GM12878 (cell line): ENCODE measurements at regions not wholly inside any gene's neighbourhood (a gene's known extent, or its start where the extent isn't known, plus 50 kb on each side); places are given as distances from the start of the nearest gene placed in this dataset.

ENCODE experiments used
- ATAC-seq: fragments of 200-7000 bp; cut with Tn5 transposase; 3 replicates; pipeline ENCODE4 v1.9.1; 2020; ENCODE audit warnings: mild to moderate bottlenecking, moderate library complexity
- BruUV-seq: library from RNA; stranded (reverse); fragments of 400-500 nt; replicated peaks from 2 replicates; lab custom pipeline; 2021; lab: Mats Ljungman, UMichigan
- CTCF ChIA-PET: fragments of 300-600 bp; sonication (Branson Sonifier 250); formaldehyde crosslinking; extraction: SDS; loops from one replicate; lab custom pipeline; 2021; ENCODE audit warnings: inconsistent platforms; lab: Yijun Ruan, JAX
- POLR2A ChIA-PET: fragments of 350-600 bp; formaldehyde crosslinking; extraction: SDS; loops from one replicate; lab custom pipeline; 2021; ENCODE audit warnings: inconsistent platforms; lab: Charles Lee
- RAD21 ChIA-PET: fragments of 300-600 bp; sonication (Branson Sonifier 250); formaldehyde crosslinking; loops from one replicate; lab custom pipeline; 2023; ENCODE audit warnings: antibody characterized with exemption; ENCODE audit not compliant: unreplicated experiment; lab: Charles Lee
- SMC1A ChIA-PET: fragments of 300-600 bp; sonication (Branson Sonifier 250); formaldehyde crosslinking; loops from one replicate; lab custom pipeline; 2023; ENCODE audit not compliant: unreplicated experiment, uncharacterized antibody; lab: Charles Lee
- DNase-seq: peaks from one replicate; pipeline ENCODE4 v3.0.0-alpha.2; 2011; ENCODE audit warnings: low read depth, low spot score
- FAIRE-seq: peaks from 3 replicates; lab custom pipeline; 2011; peaks lifted over from hg19 to GRCh38; lab: Jason Lieb, UNC
- H2AFZ ChIP-seq: 2 replicates; pipeline ENCODE4 v1.6.0; 2011; ENCODE audit warnings: low read depth, low read length, control low read depth; ENCODE audit not compliant: control insufficient read depth
- H3K27ac ChIP-seq: 2 replicates; pipeline ENCODE4 v1.5.1; 2011; ENCODE audit warnings: control low read depth; ENCODE audit not compliant: control insufficient read depth, insufficient read depth
- H3K27me3 ChIP-seq, 2 experiments: replicated peaks in 1 of 2; 2 replicates each; pipeline versions ENCODE4 v1.6.0 to v1.6.1; 2011; ENCODE audit warnings: low read length in 1 of 2; ENCODE audit not compliant: control insufficient read depth in 2 of 2, insufficient read depth in 2 of 2
- H3K36me3 ChIP-seq, 2 experiments: 2 replicates each; pipeline ENCODE4 v1.5.1; 2011; ENCODE audit warnings: low read length in 1 of 2; ENCODE audit not compliant: control insufficient read depth in 2 of 2, insufficient read depth in 2 of 2
- H3K4me1 ChIP-seq: 2 replicates; pipeline ENCODE4 v1.6.1; 2011; ENCODE audit warnings: mild to moderate bottlenecking, low read length, moderate library complexity, mixed read lengths; ENCODE audit not compliant: control insufficient read depth, insufficient read depth
- H3K4me2 ChIP-seq: 2 replicates; pipeline ENCODE4 v1.6.0; 2011; ENCODE audit warnings: control low read depth; ENCODE audit not compliant: control insufficient read depth, insufficient read depth
- H3K4me3 ChIP-seq: fragments of 200-600 bp; sonication (generic); 2 replicates; pipeline ENCODE4 v1.5.1; 2016
- H3K79me2 ChIP-seq: 2 replicates; pipeline ENCODE4 v1.6.0; 2011; ENCODE audit warnings: low read length; ENCODE audit not compliant: control insufficient read depth, insufficient read depth
- H3K9ac ChIP-seq: 2 replicates; pipeline ENCODE4 v1.8.0; 2011; ENCODE audit warnings: low read length, control low read depth, mixed read lengths; ENCODE audit not compliant: control insufficient read depth, insufficient read depth
- H3K9me3 ChIP-seq: replicated peaks from 3 replicates; pipeline ENCODE4 v1.5.1; 2011; ENCODE audit warnings: mild to moderate bottlenecking, low read length; ENCODE audit not compliant: control insufficient read depth, insufficient read depth
- H4K20me1 ChIP-seq: 2 replicates; pipeline ENCODE4 v1.6.0; 2011; ENCODE audit not compliant: control insufficient read depth, insufficient read depth
- BCLAF1 ChIP-seq: fragments of 450-650 bp; IDR thresholded peaks from 2 replicates; pipeline ENCODE4 v1.6.1; 2017; ENCODE audit warnings: antibody characterized with exemption, mild to moderate bottlenecking, moderate library complexity
- CHD1 ChIP-seq: IDR thresholded peaks from 2 replicates; pipeline ENCODE4 v1.6.1; 2012; ENCODE audit warnings: low read depth, low read length, improper control_type of control experiment
- CTCF ChIP-seq, 3 experiments: IDR thresholded peaks in 2 of 3; conservative IDR thresholded peaks in 1 of 3; 2 replicates each; pipeline ENCODE4 v1.5.1; 2011; ENCODE audit warnings: low read depth in 3 of 3, low read length in 3 of 3, mild to moderate bottlenecking in 3 of 3, control low read depth in 2 of 3, moderate library complexity in 2 of 3, inconsistent platforms in 1 of 3, mixed read lengths in 1 of 3; ENCODE audit not compliant: control insufficient read depth in 2 of 3, insufficient read depth in 1 of 3; ENCODE audit errors: extremely low read depth in 1 of 3
- HCFC1 ChIP-seq: fragments of 150-350 bp; IDR thresholded peaks from 2 replicates; pipeline ENCODE4 v1.6.1; 2014; ENCODE audit warnings: low read length
- HSF1 ChIP-seq: fragments of 150-350 bp; IDR thresholded peaks from 2 replicates; pipeline ENCODE4 v1.6.1; 2014; ENCODE audit warnings: mild to moderate bottlenecking, low read depth, low read length
- MEF2A ChIP-seq: IDR thresholded peaks from 2 replicates; pipeline ENCODE4 v1.6.1; 2011; ENCODE audit warnings: low read depth, mild to moderate bottlenecking, low read length, moderate library complexity; ENCODE audit not compliant: insufficient read depth
- NRF1 ChIP-seq: conservative IDR thresholded peaks from 2 replicates; pipeline ENCODE4 v1.6.1; 2011; ENCODE audit warnings: mild to moderate bottlenecking, low read depth, low read length, improper control_type of control experiment
- ZBTB11 ChIP-seq: fragments of 450-650 bp; formaldehyde crosslinking; IDR thresholded peaks from 2 replicates; pipeline ENCODE4 v1.5.0; 2022; ENCODE audit warnings: mild to moderate bottlenecking, missing genetic modification characterization
- in situ Hi-C: fragments of 300-500 bp; cut with MboI; formaldehyde crosslinking; loops from 9 replicates; pipeline ENCODE4 v1.14.3; 2018; ENCODE audit warnings: mixed read lengths
- intact Hi-C: fragments of 100-400 bp; cut with micrococcal nuclease; formaldehyde crosslinking; loops from one replicate; pipeline ENCODE4 v1.14.2; 2022; ENCODE audit not compliant: unreplicated experiment

GRCh38 chr3:6022621-6023020 is 835.1 kb downstream of the EDEM1 start:
- in situ Hi-C loops = no loop called here

More at GRCh38 chr3:6022621-6023020, 835.1 kb downstream of the EDEM1 start:
- Histone ChIP-seq H3K79me2 (no peaks in the 10 kb centered on the region), H3K4me1 (no peaks in the 10 kb centered on the region), H3K4me2 (no peak overlapping the region), H3K4me3 (no peak overlapping the region), H3K27me3 (no peaks in the 10 kb centered on the region), H3K9ac (no peak overlapping the region), H3K9me3 (no peaks in the 10 kb centered on the region), H3K36me3 (no peaks in the 10 kb centered on the region), H2AFZ (no peak overlapping the region), H4K20me1 (no peaks in the 10 kb centered on the region), H3K27ac (no peak overlapping the region)
- ATAC-seq (peak; percentile 27; the same call in 2 of the 3 replicates), FAIRE-seq (no peak), DNase-seq (no peak)
- ChIA-PET POLR2A (interaction anchor here (0.7 kb wide), 1 partner anchor 51 kb away, joined by 3 read pairs; no protein-coding TSS in a partner anchor), RAD21 (no interaction called here), SMC1A (no interaction called here), CTCF (no interaction called here)
- intact Hi-C loops = no loop called here
- BruUV-seq = no TSS peak
- TF ChIP-seq CHD1 (no peak), NRF1 (no peak), MEF2A (no peak), HSF1 (no peak), ZBTB11 (no peak), HCFC1 (no peak), CTCF (IDR thresholded peaks at IDR 0.05 in 2 of 3, conservative IDR thresholded peaks at IDR 0.05 in 1 of 3; ENCODE audit: control insufficient read depth in 2 of 3, extremely low read depth in 1 of 3, insufficient read depth in 1 of 3, low read depth in 3 of 3, low read length in 3 of 3) (no peak), BCLAF1 (no peak)
